ENCODE measurements at regions not wholly inside any gene's neighbourhood (a gene's known extent, or its start where the extent isn't known, plus 50 kb on each side); places are given as distances from the start of the nearest gene placed in this dataset.

GRCh38 chr10:81013771-81014170, 476.1 kb downstream of the SH2D4B start:
- H3K9me3 Mint-ChIP-seq: no peaks in the 10 kb centered on the region
- H3K27ac Mint-ChIP-seq: no peak overlapping the region
- H3K36me3 Mint-ChIP-seq: no peaks in the 10 kb centered on the region
- DNase-seq (ENCODE audit: low spot score in 2 of 2) (no peak), ATAC-seq (no peak)

GRCh38 chr10:81019029-81019890, 481.6 kb downstream of the SH2D4B start:
- H3K9me3 Mint-ChIP-seq: no peaks in the 10 kb centered on the region
- H3K36me3 Mint-ChIP-seq: no peaks in the 10 kb centered on the region
- ATAC-seq (peak; percentile 39 to 58), DNase-seq (ENCODE audit: low spot score in 2 of 2) (peak in 1 of 2 donors; percentile 3)
- H3K27ac Mint-ChIP-seq: no peak overlapping the region

- no peak for ATAC-seq
- H3K36me3 Mint-ChIP-seq: no peaks in the 10 kb centered on the region
- H3K9me3 Mint-ChIP-seq: no peaks in the 10 kb centered on the region
- no peak for DNase-seq (ENCODE audit: low spot score in 2 of 2)
- H3K27ac Mint-ChIP-seq: no peak overlapping the region
Measured at GRCh38 chr10:81021428-81022129, 483.9 kb downstream of the SH2D4B start.

- ATAC-seq: no peak
- H3K9me3 Mint-ChIP-seq: peaks cover 0 to 5% of the 10 kb centered on the region in 2 donors
- no peak for DNase-seq (ENCODE audit: low spot score in 2 of 2)
- H3K27ac Mint-ChIP-seq: no peak overlapping the region
- no peaks in the 10 kb centered on the region for H3K36me3 Mint-ChIP-seq
Measured at GRCh38 chr10:81026591-81026990, 488.9 kb downstream of the SH2D4B start.

GRCh38 chr10:81027223-81027622, 489.5 kb downstream of the SH2D4B start:
- DNase-seq (ENCODE audit: low spot score in 2 of 2) (no peak), ATAC-seq (no peak)
- Mint-ChIP-seq H3K36me3 (no peaks in the 10 kb centered on the region), H3K27ac (no peak overlapping the region), H3K9me3 (peaks cover 0 to 5% of the 10 kb centered on the region in 2 donors)

- DNase-seq (ENCODE audit: low spot score in 2 of 2) (no peak), ATAC-seq (no peak)
- Mint-ChIP-seq H3K9me3 (peaks cover 0 to 5% of the 10 kb centered on the region in 2 donors), H3K27ac (no peak overlapping the region), H3K36me3 (no peaks in the 10 kb centered on the region)
Measured at GRCh38 chr10:81027706-81028105, 490.0 kb downstream of the SH2D4B start.

GRCh38 chr10:81031774-81032173, 494.1 kb downstream of the SH2D4B start:
- H3K9me3 Mint-ChIP-seq: peaks cover 5 to 9% of the 10 kb centered on the region in 2 donors
- no peak overlapping the region for H3K27ac Mint-ChIP-seq
- no peak for DNase-seq (ENCODE audit: low spot score in 2 of 2)
- no peaks in the 10 kb centered on the region for H3K36me3 Mint-ChIP-seq
- ATAC-seq: no peak

GRCh38 chr10:81034383-81034782, 496.7 kb downstream of the SH2D4B start:
- DNase-seq (ENCODE audit: low spot score in 2 of 2) (no peak), ATAC-seq (no peak)
- Mint-ChIP-seq H3K27ac (no peak overlapping the region), H3K36me3 (no peaks in the 10 kb centered on the region), H3K9me3 (peaks cover 5 to 9% of the 10 kb centered on the region in 2 donors)

- H3K27ac Mint-ChIP-seq: no peak overlapping the region
- peak in 1 of 2 donors; percentile 58 for ATAC-seq
Measured at GRCh38 chr10:81036257-81036656, 498.6 kb downstream of the SH2D4B start.

GRCh38 chr10:81040031-81040430, 502.3 kb downstream of the SH2D4B start:
- Mint-ChIP-seq H3K36me3 (no peaks in the 10 kb centered on the region), H3K27ac (no peak overlapping the region), H3K9me3 (peaks cover 4 to 5% of the 10 kb centered on the region in 2 donors)
- DNase-seq (ENCODE audit: low spot score in 2 of 2) (no peak), ATAC-seq (no peak)

More at GRCh38 chr10:81036257-81036656, 498.6 kb downstream of the SH2D4B start:
- DNase-seq (ENCODE audit: low spot score in 2 of 2): no peak
- Mint-ChIP-seq H3K9me3 (peaks cover 4 to 5% of the 10 kb centered on the region in 2 donors), H3K36me3 (no peaks in the 10 kb centered on the region)

- no peak for DNase-seq (ENCODE audit: low spot score in 2 of 2)
- H3K9me3 Mint-ChIP-seq: peaks cover 0 to 2% of the 10 kb centered on the region in 2 donors
- no peak for ATAC-seq
- H3K36me3 Mint-ChIP-seq: no peaks in the 10 kb centered on the region
- no peak overlapping the region for H3K27ac Mint-ChIP-seq
Measured at GRCh38 chr10:81040940-81041339, 503.2 kb downstream of the SH2D4B start.

GRCh38 chr10:81042647-81043046, 504.9 kb downstream of the SH2D4B start:
- H3K36me3 Mint-ChIP-seq: no peaks in the 10 kb centered on the region
- H3K9me3 Mint-ChIP-seq: no peaks in the 10 kb centered on the region
- DNase-seq (ENCODE audit: low spot score in 2 of 2): no peak
- no peak overlapping the region for H3K27ac Mint-ChIP-seq
- ATAC-seq: no peak

- ATAC-seq (no peak), DNase-seq (ENCODE audit: low spot score in 2 of 2) (no peak)
- Mint-ChIP-seq H3K9me3 (peaks cover 0 to 5% of the 10 kb centered on the region in 2 donors), H3K36me3 (no peaks in the 10 kb centered on the region), H3K27ac (no peak overlapping the region)
Measured at GRCh38 chr10:81065474-81065873, 527.8 kb downstream of the SH2D4B start.

- DNase-seq (ENCODE audit: low spot score in 2 of 2): no peak
- ATAC-seq: no peak
- no peak overlapping the region for H3K27ac Mint-ChIP-seq
- H3K36me3 Mint-ChIP-seq: no peaks in the 10 kb centered on the region
- H3K9me3 Mint-ChIP-seq: peaks cover 0 to 5% of the 10 kb centered on the region in 2 donors
Measured at GRCh38 chr10:81068460-81068859, 530.8 kb downstream of the SH2D4B start.

- Mint-ChIP-seq H3K27ac (no peak overlapping the region), H3K36me3 (no peaks in the 10 kb centered on the region), H3K9me3 (no peaks in the 10 kb centered on the region)
- ATAC-seq (no peak), DNase-seq (ENCODE audit: low spot score in 2 of 2) (no peak)
Measured at GRCh38 chr10:81071087-81071796, 533.5 kb downstream of the SH2D4B start.

- Mint-ChIP-seq H3K36me3 (no peaks in the 10 kb centered on the region), H3K9me3 (no peaks in the 10 kb centered on the region), H3K27ac (no peak overlapping the region)
- DNase-seq (ENCODE audit: low spot score in 2 of 2) (no peak), ATAC-seq (no peak)
Measured at GRCh38 chr10:81073155-81073554, 535.5 kb downstream of the SH2D4B start.

Data from activated naive CD4-positive, alpha-beta T cell treated with anti-CD3 and anti-CD28 coated beads, Interleukin-2, amount 50 U/mL, for 72 hours (primary cell).